IMR-90 (cell line): ENCODE measurements at regions not wholly inside any gene's neighbourhood (a gene's known extent, or its start where the extent isn't known, plus 50 kb on each side); places are given as distances from the start of the nearest gene placed in this dataset.
"Not testable (repeated sequence)": the region's sequence is repeated elsewhere in the genome, so short reads cannot be mapped to it uniquely, and the experiment has no call there.

ENCODE experiments used
- CEBPB ChIP-seq: IDR thresholded peaks from 2 replicates; pipeline ENCODE4 v1.6.1; 2012; ENCODE audit warnings: low read depth, low read length, improper control_type of control experiment
- POLR2A ChIP-seq: IDR thresholded peaks from 2 replicates; pipeline ENCODE4 v1.6.1; 2012; ENCODE audit warnings: mild to moderate bottlenecking, low read depth, low read length
- RFX5 ChIP-seq: IDR thresholded peaks from 2 replicates; pipeline ENCODE4 v1.8.0; 2012; ENCODE audit warnings: low read depth, mild to moderate bottlenecking, low read length, moderate library complexity
- TF ChIP-seq, protein P1 (sequence below): fragments of 150-350 bp; IDR thresholded peaks from 2 replicates; pipeline ENCODE4 v1.6.1; 2016; ENCODE audit warnings: low read depth, mild to moderate bottlenecking, low read length, moderate library complexity, borderline replicate concordance
- TF ChIP-seq, protein P2 (sequence below): conservative IDR thresholded peaks from 2 replicates; pipeline ENCODE4 v1.5.1; 2012; ENCODE audit warnings: mild to moderate bottlenecking, low read depth, low read length, improper control_type of control experiment

DNA sequence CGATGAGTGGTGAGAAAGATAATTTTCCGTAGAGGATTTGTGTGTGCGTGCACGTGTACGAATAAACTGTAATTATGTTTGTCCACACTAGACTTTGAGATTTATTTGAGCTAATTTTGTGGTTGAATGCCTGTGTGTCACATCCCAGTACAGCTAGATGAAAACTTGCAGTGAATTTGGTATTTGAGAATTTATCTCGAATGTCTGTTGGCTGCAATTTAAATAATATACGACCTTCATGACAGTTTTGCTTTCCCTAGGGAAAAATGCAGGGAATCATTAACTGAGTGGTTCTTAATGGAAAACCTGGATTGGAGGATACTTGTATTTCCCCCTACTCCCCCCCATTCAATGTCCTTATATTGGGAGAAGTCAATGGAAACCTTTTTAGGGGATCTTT lies 124.8 kb downstream of the GOSR1 start:
- not testable (repeated sequence) for TF ChIP-seq POLR2A, CEBPB, RFX5
- TF ChIP-seq, protein P1, sequence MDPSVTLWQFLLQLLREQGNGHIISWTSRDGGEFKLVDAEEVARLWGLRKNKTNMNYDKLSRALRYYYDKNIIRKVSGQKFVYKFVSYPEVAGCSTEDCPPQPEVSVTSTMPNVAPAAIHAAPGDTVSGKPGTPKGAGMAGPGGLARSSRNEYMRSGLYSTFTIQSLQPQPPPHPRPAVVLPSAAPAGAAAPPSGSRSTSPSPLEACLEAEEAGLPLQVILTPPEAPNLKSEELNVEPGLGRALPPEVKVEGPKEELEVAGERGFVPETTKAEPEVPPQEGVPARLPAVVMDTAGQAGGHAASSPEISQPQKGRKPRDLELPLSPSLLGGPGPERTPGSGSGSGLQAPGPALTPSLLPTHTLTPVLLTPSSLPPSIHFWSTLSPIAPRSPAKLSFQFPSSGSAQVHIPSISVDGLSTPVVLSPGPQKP: not testable (repeated sequence)
- TF ChIP-seq, protein P2, sequence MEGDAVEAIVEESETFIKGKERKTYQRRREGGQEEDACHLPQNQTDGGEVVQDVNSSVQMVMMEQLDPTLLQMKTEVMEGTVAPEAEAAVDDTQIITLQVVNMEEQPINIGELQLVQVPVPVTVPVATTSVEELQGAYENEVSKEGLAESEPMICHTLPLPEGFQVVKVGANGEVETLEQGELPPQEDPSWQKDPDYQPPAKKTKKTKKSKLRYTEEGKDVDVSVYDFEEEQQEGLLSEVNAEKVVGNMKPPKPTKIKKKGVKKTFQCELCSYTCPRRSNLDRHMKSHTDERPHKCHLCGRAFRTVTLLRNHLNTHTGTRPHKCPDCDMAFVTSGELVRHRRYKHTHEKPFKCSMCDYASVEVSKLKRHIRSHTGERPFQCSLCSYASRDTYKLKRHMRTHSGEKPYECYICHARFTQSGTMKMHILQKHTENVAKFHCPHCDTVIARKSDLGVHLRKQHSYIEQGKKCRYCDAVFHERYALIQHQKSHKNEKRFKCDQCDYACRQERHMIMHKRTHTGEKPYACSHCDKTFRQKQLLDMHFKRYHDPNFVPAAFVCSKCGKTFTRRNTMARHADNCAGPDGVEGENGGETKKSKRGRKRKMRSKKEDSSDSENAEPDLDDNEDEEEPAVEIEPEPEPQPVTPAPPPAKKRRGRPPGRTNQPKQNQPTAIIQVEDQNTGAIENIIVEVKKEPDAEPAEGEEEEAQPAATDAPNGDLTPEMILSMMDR: not testable (repeated sequence)
